HG03378 (cell line): ENCODE measurements at regions not wholly inside any gene's neighbourhood (a gene's known extent, or its start where the extent isn't known, plus 50 kb on each side); places are given as distances from the start of the nearest gene placed in this dataset.

Source experiments
- ATAC-seq: cut with Tn5 transposase; IDR thresholded peaks from one replicate; pipeline ENCODE4 v1.9.1; 2021; ENCODE audit warnings: mild to moderate bottlenecking, moderate library complexity; ENCODE audit not compliant: unreplicated experiment

DNA sequence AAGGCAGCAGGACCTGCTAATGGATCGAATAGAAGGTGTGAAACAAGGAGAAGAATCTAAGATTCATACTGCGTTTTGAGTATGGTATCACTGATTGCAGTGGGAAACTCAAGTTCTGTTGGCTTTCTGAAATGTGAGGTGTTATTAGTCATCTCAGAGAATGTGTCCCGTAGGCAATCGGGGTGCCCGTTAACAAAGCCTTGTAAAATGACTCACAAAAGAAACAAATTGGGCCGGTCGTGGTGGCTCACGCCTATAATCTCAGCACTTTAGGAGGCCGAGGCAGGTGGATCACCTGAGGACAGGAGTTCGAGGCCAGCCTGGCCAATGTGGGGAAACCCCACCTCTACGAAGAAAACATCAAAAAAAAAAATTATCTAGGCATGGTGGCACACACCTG is 118.2 kb upstream of the C7orf33 start:
- ATAC-seq: no peak

DNA sequence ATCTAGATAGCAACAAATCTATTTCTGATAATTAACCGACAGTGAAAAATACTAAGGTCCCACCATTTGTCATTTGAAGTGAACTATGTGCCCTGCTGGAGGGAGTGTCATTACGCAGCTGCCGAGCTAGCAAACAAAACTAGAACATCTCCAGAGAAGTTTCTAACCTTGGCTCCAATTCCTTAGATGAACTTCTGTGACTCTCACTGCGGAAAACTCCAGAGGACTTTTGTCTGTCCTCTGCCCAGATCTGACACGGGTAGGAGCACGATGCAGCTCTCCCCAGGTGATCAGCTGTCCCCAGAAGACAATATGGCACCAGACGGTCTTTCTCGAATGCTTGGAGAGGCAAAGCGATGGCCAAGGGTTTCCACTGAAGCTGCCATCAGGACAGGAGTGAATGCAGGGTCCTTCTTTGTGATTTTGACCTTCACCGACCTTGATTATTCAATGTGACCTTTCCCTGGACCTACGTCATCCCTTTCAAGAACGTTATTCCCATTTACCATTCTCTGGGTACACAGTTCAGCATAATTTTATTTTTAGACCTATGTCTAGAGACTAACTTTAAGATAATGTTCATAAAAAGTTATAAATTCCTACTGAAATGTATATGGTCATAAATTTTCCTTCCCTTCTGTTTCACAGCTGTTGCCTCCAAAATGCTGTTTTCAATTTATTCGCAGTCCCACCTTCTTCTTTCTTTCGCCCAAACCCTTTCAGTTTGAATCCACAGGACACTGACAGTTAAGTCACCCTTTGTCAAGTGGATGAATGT is 116.7 kb upstream of the C7orf33 start:
- no peak for ATAC-seq

DNA sequence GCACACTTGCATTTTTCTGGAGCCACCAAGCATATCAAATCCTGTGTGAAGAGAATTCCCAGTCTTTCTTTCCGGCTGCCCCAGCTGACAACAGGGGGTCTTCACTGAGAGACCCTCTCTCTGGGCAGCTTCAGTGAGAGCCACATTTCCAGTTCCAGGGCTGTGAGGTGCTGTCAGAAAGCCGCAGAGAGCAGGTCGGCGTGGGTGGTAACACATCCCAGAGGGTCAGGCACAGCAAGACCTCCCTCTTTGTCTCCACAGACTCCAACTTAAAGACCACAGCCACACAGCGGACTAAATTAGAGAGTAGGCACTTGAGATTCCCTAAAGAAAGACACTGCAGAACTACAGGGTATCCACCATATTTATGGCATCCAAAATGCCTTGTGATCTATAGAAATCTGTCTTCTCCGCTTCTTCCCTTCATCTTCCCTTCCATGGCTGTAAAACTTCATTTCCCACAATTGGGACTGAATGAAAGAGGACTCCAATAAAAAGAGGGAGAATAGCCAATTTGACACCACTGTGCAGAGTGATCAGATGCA is 116.0 kb upstream of the C7orf33 start:
- no peak for ATAC-seq

DNA sequence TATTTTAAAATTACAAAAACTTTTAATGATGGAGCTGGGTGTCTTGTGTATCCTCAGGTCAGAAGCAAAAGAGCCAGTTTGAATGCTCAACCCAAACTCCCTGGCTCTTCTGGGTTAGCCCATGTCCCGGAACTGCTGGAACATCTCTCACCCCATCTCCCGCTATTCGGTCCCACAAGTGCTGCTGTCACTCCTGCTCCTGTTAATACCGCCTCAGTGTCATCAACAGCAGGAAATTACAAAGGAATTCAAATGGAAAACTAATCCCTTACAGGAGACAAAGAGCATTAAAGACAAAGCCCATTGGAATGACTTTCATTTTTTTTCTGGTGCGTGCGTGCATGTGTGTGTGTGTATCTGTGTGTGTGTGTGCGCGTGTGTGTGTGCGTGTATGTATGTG is 112.0 kb upstream of the C7orf33 start:
- ATAC-seq: no peak

DNA sequence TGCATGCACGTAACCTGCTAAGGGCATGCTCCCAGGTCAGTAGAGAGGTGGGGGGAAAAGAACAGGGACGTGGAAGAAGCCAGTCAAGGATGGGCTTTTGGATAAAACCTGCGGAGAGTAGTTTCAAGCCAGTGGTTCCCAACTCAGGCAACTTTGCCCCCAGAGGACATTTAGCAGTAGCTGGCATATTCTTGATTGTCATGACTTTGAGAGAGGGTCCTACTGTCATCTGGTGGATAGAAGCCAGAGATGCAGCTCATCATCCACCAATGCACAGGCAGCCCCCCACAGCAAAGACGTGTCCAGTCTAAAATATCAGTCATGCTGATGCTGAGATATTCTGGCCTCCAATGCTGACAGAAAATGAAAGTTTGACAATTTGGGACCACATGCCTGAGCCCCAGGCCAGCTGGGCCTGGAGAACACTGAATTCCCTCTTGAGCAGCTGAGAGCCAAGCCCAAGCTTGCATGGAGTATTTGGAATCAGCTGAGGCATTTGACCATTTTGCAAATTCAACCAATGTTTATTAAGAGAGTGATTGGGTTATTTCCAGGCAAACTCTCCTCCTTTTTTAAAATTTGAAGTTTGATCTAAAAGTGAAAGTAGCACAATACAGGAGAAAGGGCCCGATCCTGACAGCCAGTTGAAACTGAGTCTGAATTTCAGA is 110.0 kb upstream of the C7orf33 start:
- no peak for ATAC-seq

DNA sequence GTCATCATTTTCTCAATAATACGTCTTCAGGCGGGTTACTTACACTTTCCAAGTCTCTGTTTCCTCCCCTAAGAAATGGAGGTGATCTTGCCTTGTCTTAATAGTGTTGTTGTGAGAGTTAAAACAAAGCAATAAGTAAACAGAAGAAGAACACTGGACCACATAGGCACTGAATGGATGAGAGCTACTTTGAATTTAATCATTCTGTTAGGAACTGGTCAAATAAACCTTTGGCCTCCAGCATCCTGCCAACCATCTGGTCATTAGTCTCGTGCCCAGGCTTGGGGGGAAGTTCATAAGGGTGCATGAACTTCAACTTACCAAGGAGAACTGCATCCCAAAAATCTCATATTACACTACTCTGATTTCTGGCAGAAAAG is 109.4 kb upstream of the C7orf33 start:
- no peak for ATAC-seq

DNA sequence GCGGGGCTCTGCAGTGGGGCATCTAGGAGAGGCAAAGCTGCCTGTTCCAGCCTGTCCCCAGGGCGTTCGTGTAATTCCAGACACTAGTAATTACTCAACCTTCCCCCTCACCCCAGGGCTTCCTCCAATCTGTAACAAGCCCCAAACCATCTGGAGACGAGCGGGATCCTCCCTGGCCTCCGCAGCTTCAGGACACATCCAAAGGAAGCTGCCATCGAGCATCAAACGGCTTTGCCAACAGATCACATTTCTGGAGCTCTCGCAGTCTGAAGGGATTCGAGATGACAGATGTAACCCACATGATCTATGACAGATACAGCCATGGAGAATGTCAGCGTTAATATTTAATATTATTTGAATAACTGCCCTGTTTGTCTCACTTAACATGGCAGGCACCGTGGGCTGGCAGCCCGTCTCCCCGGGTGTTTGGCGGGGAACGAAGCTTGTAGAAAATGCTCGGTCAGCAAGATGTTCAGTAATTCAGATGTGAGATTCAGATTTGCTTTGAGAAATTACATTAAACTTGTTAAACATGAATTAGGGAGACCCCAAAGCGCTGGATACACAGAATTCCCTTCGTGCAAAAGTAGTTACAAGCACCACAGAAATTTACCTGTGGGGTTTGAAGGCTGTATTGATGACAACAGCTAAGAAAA is 108.5 kb upstream of the C7orf33 start:
- ATAC-seq: no peak

DNA sequence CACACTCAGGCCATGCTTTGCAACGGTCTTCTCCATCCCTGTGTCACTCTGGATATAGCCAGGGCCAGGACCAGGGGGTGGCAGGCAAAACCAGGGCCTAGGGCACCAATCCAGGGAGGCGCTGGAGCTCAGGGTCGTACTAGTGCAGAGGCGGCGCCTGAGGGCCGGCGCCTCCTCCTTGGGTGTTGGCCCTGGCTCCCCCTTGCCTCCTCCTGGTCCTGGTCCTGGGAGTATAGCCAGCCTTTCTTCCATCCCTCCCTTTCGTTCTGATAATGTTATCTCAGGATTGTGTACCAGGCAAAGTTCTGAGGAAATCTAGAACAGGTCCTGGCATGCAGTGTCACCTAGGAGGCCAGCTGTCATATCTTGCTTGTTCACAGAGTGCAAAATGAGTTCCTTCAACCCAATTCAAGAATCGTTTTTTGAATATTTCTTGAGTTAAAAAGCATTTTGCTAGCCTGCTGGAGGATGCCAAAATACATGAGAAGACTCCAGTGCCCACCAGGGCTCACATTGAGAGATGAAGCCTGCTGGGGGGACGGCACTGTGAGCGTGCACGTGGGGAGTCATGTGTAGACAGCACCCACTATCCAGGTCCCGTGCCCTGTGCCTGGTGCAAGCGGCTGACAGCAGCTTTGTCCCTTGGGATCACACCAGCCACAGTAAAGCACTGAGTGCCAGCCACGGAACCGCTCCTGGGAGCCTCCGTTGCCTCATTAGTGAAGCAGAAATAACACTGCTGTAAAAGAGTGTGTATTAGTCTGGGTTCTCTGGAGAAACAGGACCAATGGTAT is 106.9 kb upstream of the C7orf33 start:
- no peak for ATAC-seq

DNA sequence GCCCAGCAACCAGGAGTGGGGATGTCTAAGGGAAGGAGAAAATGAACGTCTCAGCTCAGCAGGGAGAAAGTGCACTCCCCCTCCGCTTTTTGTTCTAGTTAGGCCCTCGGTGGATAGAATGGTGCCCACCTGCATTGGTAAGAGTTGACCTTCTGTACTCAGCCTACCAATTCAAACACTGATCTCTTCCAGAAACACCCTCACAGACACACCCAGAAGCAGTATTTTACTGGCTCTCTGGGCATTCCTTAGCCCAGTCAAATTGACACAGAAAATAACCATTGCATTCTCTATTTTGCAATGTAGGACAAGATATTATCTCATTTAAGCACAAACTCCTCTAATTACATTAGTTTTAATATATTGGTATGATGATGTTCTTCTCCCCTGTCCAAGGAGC is 106.1 kb upstream of the C7orf33 start:
- no peak for ATAC-seq

DNA sequence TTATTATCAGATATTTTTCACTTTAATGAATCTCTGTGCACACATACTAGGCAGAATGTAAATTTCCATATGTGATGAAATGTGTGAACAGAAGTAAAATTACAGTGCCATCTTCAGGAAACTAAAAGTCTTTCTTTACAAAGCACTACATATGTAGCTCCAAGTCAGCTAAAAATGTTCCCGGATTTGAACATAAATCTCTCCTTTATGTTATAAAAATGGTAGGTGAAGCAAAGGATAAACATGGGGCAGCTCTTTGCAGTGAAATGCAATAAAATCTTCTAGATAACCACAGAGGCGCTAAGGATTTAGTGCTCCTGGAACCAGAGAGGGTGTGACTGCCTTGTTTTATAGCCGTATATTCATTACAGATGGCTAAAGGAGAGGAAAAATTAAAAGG is 104.9 kb upstream of the C7orf33 start:
- no peak for ATAC-seq

DNA sequence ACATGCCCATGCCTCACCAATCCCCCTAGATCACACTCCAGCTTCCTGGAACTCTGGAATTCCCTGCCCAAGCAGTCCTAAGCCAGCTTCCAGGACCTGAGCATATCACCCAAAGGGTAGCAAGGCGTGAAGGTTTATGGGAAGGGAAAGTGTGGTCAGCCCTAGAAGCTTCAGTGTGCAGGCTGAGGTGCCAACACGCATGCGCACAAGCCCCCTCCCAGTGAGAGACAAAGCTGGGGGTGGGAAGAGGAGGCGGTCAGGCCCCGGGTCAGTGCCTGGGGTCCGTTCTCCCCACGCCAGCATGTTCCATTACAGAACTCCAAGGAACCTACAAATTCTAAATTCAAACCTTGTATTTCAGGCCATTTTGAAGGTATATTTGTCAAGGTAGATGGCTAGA is 103.6 kb upstream of the C7orf33 start:
- no peak for ATAC-seq

DNA sequence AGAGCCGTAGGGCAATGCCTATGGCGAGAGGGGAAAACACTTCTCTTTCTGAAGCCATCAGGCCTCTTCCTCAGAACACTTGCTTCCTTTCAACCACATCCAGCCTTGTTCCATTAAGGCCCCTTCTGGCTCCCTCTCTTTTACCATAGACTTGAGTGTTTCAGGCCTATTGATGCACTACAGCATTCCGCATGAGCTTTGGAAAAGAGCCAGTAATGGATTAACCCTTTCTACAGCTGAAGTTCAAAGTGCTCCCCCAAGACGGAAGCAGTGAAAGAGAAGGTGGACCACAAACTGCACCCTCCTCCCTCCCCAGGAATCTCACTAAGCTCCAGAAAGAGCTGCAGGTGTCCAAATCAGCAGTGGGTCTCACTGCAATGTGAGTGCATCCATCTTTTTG is 102.7 kb upstream of the C7orf33 start:
- ATAC-seq: no peak

DNA sequence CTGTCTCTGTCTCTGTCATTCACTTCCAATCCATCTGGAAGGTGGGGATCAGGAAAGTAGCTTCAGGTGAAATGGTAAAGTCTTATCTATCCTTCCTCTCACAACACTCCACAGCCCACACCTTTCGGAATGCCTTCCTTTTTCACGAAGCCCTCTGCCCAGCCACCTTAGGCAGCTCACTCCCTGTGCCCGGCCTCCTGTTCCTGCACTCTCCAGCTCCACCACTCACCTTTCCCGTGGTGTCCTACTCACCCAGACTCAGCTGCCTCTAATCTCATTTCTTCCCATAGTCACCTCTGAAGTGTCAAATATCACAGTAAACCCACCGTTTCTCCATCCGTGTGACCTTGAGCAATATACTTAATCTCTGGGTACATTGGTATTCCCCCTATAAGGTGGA is 100.9 kb upstream of the C7orf33 start:
- no peak for ATAC-seq

DNA sequence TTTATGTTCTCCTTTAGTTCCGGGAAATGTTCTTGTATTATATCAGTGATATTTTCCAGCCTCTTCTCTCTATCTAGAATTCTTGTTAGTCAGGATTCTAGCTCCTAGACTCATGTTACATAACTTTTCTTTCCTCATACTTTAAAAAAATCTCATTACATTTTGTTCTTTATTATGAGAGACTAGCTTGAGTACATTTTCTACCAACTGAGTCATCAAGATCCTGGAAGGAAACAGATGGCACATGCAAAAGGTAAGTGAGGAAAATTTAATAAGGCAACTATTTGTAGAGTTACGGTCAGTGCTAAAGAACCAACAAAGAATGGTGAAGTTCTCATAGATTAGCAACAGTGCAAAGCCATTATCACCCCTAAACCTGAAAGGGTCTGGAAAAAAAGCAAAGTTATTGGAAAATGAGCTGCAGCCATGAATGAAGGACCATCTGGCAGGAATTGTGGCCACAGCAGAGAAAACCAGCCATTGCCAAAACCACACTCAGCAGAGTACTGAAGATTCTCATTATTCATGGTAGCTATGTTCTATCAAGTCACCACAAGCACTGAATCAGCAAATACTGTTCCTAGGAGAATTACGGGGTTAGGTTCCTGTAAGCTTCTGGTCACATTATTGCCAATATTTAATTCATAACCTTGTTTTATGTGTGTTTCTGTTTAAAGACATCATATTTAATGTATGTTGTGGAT is 98.3 kb upstream of the C7orf33 start:
- no peak for ATAC-seq

DNA sequence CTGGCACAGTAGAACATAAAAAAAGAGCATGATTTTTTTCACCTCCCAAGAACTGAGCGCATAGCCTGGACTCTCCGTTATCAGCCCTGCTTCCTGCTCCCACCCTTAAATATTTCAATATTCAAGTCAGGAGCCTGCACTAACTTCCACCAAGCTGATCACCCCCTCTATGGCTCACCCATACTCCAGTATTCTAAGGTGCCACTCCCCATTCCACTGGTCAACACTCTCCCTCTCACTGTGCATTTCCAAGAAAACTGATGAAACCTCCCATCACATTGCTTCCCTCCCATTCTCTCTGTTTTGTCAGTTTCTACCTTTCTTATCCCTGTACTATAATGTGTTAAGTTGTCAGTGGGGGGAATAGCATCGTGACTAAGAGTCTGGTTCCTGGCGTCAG is 95.0 kb upstream of the C7orf33 start:
- ATAC-seq: no peak

DNA sequence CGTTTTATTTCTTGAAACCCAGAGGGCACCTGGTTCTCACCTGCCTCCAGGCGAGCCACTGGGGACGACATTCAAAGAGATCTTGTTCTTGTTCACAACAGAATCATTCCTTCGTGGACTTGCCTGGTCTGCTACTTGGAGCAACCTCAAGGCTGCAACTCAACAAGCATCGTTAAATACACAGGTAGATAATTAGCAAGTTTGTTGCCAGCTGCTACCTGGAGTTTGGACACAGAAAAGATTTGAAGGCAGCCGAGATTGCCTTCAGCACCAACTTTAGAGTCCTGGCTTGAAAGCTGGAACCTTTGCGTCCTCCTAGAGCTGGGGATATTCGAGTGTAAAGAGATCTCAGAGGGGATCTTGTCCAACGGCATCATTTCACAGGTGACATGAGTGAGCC is 89.6 kb upstream of the C7orf33 start:
- ATAC-seq: no peak

DNA sequence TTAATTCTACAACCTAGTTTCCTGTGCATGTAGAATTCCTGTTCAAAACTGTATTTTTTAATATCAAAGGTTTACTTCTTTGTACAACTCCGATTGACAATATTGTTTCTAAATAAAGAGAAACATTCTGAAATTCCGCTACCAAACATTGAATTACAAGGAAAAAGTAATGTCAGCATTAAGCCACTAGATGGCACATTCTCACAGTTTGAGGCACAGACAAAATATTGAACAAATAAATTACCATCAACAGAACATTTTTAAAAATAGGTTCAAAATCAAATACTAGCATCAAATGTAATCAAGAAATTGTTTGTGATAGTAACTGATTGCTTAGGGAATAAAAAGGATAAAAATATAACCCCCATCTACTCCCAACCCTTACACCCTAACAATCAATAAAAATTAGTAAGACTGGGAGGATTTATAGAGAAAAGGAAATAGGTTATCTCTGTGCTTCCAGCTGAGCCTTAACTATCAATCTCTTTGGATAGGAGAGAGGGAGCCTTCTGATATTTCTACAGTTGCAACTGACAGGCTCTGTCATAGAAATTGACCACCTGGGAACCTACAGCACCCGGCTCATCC is 86.6 kb upstream of the C7orf33 start:
- no peak for ATAC-seq

DNA sequence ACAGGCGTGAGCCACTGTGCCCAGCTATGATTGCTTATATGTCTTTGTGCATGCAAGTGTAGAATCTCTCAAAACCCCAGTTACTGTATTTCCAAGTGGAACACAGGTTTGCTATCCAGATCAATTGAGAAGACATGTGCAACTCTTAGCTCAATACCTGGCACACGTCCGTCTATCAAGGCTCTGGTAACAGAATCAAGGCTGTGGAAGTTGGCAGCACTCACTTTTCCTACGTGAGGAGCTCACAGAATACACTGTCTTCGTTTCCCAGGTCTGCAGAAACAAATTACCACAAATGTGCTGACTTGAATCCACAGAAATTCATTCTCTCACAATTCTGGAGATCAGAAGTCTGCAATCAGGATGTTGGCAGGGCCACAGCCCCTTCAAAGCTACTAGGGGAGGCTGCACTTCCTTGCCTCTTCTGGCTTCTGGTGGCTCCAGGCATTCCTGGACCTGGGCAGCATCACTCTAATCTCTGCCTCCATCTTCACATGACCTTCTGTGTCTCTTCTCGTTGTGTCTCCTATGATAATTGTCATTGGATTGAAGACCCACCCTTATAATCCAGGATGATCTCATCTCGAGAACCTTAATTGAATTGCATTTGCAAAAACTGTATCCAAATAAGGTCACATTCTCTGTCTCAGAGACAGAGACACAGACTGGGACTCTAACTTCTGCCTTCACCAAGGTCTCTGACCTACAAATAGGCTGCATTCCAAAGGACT is 84.8 kb upstream of the C7orf33 start:
- no peak for ATAC-seq

DNA sequence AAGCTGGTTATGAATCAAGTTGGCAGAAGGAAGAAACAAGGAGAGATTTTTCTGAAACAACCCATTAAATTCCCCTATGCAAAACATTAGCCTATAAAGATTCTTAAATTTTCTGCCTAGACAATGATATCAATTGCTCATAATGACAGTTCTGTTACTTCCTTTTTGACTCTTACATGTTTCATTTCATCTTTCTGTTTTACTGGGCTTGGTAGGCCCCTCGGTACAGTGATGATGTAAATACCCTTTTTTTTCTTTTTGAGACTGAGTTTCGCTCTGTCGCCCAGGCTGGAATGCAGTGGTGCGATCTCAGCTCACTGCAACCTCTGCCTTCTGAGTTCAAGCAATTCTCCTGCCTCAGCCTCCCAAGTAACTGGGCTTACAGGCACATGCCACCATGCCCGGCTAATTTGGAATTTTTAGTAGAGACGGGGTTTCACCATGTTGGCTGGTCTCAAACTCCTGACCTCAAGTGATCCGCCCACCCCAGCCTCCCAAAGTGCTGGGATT is 83.4 kb upstream of the C7orf33 start:
- ATAC-seq: peak; percentile 99
